Dendritic cell treated with granulocyte-macrophage colony-stimulating factor and Interleukin-4, amounts not matched to agents 40 ng/mL and 50 ng/mL, for 4 days (primary cell): ENCODE measurements at regions not wholly inside any gene's neighbourhood (a gene's known extent, or its start where the extent isn't known, plus 50 kb on each side); places are given as distances from the start of the nearest gene placed in this dataset.
"Not testable (repeated sequence)": the region's sequence is repeated elsewhere in the genome, so short reads cannot be mapped to it uniquely, and the experiment has no call there.

Source experiments
- H3K27ac Mint-ChIP-seq: one replicate; pipeline ENCODE4 v1.8.0; 2022; ENCODE audit warnings: mild to moderate bottlenecking, mixed read lengths
- H3K27me3 Mint-ChIP-seq: one replicate; pipeline ENCODE4 v1.8.0; 2022; ENCODE audit warnings: mild to moderate bottlenecking, mixed read lengths
- H3K36me3 Mint-ChIP-seq: one replicate; pipeline ENCODE4 v1.8.0; 2022; ENCODE audit warnings: low read depth, mixed read lengths
- H3K4me1 Mint-ChIP-seq: one replicate; pipeline ENCODE4 v1.8.0; 2022; ENCODE audit warnings: low read depth, mixed read lengths
- H3K4me3 Mint-ChIP-seq: one replicate; pipeline ENCODE4 v1.8.0; 2022; ENCODE audit warnings: mild to moderate bottlenecking, moderate library complexity, mixed read lengths
- H3K9me3 Mint-ChIP-seq: one replicate; pipeline ENCODE4 v1.8.0; 2022; ENCODE audit warnings: mixed read lengths
- intact Hi-C: fragments of 100-400 bp; cut with micrococcal nuclease; formaldehyde crosslinking; loops from one replicate; pipeline ENCODE4 v1.15.0; 2022

DNA sequence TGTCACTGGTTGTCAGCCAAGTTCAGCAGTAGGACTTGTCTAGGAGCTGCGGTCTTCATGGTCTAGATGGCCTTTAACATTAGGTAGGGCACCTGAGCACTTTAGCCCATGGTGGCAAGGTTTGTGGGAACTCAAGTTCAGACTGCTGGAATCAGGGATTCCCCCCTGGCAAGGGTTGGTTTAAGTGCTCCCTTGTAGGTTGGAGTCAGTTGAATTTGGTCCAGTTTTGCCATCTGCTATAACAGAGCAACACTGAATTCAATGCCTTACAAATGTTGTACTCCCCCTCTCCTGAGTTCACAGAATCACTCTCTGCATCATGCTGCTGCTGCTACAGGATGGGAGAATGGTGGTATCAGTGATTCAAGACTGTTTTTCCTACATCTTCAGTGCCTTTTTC is 509.3 kb downstream of the VGLL3 start:
- Mint-ChIP-seq H3K4me1 (no peaks in the 10 kb centered on the region), H3K9me3 (peaks cover 25% of the 10 kb centered on the region), H3K4me3 (no peak overlapping the region), H3K27me3 (no peaks in the 10 kb centered on the region), H3K36me3 (no peaks in the 10 kb centered on the region), H3K27ac (no peak overlapping the region)
- intact Hi-C loops = no loop called here

DNA sequence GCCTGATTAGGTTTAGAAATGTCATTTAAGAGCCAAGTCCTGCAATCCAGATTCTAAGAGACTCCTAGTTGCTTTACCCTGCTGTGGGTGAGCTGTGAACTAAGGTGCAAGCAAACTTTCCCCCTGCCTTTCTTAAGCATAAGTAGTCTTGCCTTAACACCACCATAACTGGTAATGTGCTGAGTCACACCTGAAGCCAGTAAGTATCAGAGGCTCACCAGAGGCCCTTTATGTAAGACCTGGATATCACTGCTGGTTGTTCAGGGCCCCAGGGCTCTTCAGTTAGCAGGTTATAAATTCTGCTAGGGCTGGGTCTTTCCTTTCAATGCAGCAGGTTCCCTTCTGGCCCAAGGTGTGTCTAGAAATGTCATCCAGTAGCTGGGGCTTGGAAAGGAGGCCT is 509.9 kb downstream of the VGLL3 start:
- intact Hi-C loops = no loop called here
- Mint-ChIP-seq H3K36me3 (no peaks in the 10 kb centered on the region), H3K27me3 (no peaks in the 10 kb centered on the region), H3K9me3 (peaks cover 25% of the 10 kb centered on the region), H3K4me1 (no peaks in the 10 kb centered on the region), H3K27ac (no peak overlapping the region), H3K4me3 (no peak overlapping the region)

DNA sequence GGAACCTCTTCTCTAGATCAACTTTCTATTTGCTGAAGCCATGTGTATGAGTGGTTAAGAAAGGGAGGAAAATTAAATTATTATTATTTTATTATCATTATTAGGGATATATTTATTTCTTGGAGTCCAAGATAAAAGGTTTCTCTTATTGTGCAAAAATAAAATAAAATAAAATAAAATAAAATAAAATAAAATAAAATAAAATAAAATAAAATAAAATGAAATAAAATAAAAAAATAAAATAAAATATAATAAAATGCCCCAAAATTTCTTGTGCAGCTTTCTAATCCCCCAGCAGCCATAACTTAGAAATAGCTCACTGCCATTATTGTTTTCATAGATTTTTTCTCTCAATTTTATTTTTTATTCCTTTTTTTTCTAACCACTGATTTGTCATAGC is 526.8 kb downstream of the VGLL3 start:
- intact Hi-C loops = no loop called here

GRCh38 chr3:86451749-86452148 is 539.2 kb downstream of the VGLL3 start:
- intact Hi-C loops = no loop called here
- H3K4me1 Mint-ChIP-seq = no peaks in the 10 kb centered on the region
- no peak overlapping the region for H3K4me3 Mint-ChIP-seq
- H3K9me3 Mint-ChIP-seq = no peaks in the 10 kb centered on the region
- no peaks in the 10 kb centered on the region for H3K36me3 Mint-ChIP-seq
- H3K27ac Mint-ChIP-seq = no peak overlapping the region
- H3K27me3 Mint-ChIP-seq = no peaks in the 10 kb centered on the region

More for the DNA sequence above, 526.8 kb downstream of the VGLL3 start:
- H3K36me3 Mint-ChIP-seq = no peaks in the 10 kb centered on the region
- H3K27ac Mint-ChIP-seq = no peak overlapping the region
- H3K4me3 Mint-ChIP-seq = no peak overlapping the region
- no peaks in the 10 kb centered on the region for H3K27me3 Mint-ChIP-seq
- H3K9me3 Mint-ChIP-seq = no peaks in the 10 kb centered on the region
- no peaks in the 10 kb centered on the region for H3K4me1 Mint-ChIP-seq

GRCh38 chr3:86438544-86438943 is 552.4 kb downstream of the VGLL3 start:
- no peaks in the 10 kb centered on the region for H3K4me1 Mint-ChIP-seq
- intact Hi-C loops = no loop called here

DNA sequence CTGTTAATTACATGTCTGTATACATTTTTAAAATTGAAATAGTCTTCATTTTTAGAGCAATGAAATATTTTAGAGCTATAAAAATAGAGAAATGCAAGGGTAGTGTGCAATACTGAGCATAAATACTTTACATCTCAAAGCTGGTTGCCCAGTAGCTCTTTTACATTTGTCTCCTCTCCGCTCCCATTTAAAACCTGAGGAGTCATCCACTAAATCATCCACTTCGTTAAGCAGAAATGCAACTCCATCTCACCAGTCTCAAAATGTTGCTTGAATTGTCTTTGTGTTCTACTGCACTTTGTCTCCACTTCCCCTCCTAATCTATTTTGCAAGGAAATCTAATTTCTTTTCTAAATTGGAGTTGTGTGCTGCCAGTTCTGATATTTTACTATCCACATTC is 563.6 kb downstream of the VGLL3 start:
- H3K27ac Mint-ChIP-seq = no peak overlapping the region
- H3K4me3 Mint-ChIP-seq = no peak overlapping the region
- H3K9me3 Mint-ChIP-seq = peaks cover 9% of the 10 kb centered on the region
- H3K27me3 Mint-ChIP-seq = no peaks in the 10 kb centered on the region
- no peaks in the 10 kb centered on the region for H3K4me1 Mint-ChIP-seq
- H3K36me3 Mint-ChIP-seq = no peaks in the 10 kb centered on the region
- intact Hi-C loops = no loop called here

More at GRCh38 chr3:86438544-86438943, 552.4 kb downstream of the VGLL3 start:
- Mint-ChIP-seq H3K36me3 (no peaks in the 10 kb centered on the region), H3K27ac (no peak overlapping the region), H3K4me3 (no peak overlapping the region), H3K27me3 (no peaks in the 10 kb centered on the region), H3K9me3 (no peaks in the 10 kb centered on the region)

DNA sequence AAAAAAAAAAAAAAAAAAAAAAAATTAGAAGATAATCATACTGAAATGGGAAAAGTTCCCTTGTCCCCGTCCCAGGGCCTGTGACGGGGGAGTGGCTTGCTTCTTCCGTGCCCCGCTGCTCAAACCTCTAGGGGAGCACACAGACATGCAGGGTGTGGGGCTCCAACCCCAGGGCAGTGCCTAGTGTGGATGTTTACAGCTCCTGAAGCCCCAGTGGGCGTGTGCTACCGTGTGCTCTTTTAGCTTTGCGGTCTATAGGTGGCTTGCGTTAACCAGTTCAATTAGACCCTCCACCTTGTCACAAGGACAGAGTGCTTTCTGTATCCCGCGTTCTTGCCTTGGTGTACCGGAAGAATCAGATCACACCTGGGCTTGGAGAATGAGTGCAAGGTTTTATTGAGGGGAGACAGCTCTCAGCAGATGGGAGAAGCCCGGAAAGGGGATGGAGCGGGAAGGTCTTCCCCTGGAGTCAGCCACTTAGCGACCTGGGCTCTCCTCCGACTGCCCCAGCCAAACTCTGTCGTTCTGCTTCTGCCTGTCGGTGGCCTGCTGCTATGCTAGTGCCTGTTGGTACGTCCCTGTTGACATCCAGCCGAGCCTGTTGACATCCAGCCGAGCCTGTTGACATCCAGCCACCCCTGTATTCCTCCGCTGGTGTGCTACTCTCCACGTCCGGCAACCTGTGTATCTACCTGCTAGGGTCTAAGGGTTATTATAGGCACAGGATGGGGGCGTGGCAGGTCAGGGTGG is 569.8 kb downstream of the VGLL3 start:
- H3K9me3 Mint-ChIP-seq = peaks cover 22% of the 10 kb centered on the region
- no peaks in the 10 kb centered on the region for H3K36me3 Mint-ChIP-seq
- intact Hi-C loops = no loop called here
- H3K27me3 Mint-ChIP-seq = no peaks in the 10 kb centered on the region
- no peak overlapping the region for H3K4me3 Mint-ChIP-seq
- H3K4me1 Mint-ChIP-seq = no peaks in the 10 kb centered on the region
- no peak overlapping the region for H3K27ac Mint-ChIP-seq

GRCh38 chr3:86418861-86419260 is 572.1 kb downstream of the VGLL3 start:
- Mint-ChIP-seq H3K9me3 (peaks cover 14% of the 10 kb centered on the region), H3K27ac (no peak overlapping the region), H3K27me3 (no peaks in the 10 kb centered on the region), H3K4me1 (no peaks in the 10 kb centered on the region), H3K36me3 (no peaks in the 10 kb centered on the region), H3K4me3 (no peak overlapping the region)
- intact Hi-C loops = no loop called here

- H3K27ac Mint-ChIP-seq = no peak overlapping the region
- no peaks in the 10 kb centered on the region for H3K27me3 Mint-ChIP-seq
- intact Hi-C loops = no loop called here
- peaks cover 18% of the 10 kb centered on the region for H3K9me3 Mint-ChIP-seq
- no peaks in the 10 kb centered on the region for H3K4me1 Mint-ChIP-seq
- H3K4me3 Mint-ChIP-seq = no peak overlapping the region
- H3K36me3 Mint-ChIP-seq = no peaks in the 10 kb centered on the region
Measured at GRCh38 chr3:86416334-86416733, 574.6 kb downstream of the VGLL3 start.

- Mint-ChIP-seq H3K4me3 (no peak overlapping the region), H3K4me1 (no peaks in the 10 kb centered on the region), H3K27me3 (no peaks in the 10 kb centered on the region), H3K27ac (no peak overlapping the region), H3K9me3 (peaks cover 27% of the 10 kb centered on the region), H3K36me3 (no peaks in the 10 kb centered on the region)
- intact Hi-C loops = no loop called here
Measured at GRCh38 chr3:86413645-86414044, 577.3 kb downstream of the VGLL3 start.

DNA sequence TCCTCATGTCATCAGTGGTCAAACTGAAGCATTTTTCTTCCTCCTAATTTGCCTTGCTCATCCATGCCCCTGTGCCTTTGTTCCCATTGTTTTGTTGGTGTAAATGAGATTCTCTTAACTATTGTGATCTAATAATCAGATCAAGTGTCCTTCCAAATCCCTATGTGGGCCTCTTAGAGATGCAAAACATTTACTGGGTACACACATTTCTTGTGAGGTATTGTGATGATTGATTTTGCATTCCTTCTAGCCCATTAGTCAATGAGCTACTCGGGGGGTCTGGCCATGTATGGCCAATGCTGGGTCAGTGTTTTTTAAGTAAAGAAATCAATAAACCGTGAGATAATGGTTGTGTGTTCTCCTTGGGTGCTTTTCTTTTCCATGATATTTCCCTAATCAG is 580.4 kb downstream of the VGLL3 start:
- Mint-ChIP-seq H3K4me3 (no peak overlapping the region), H3K4me1 (no peaks in the 10 kb centered on the region), H3K9me3 (peaks cover 34% of the 10 kb centered on the region), H3K27ac (no peak overlapping the region), H3K36me3 (no peaks in the 10 kb centered on the region), H3K27me3 (no peaks in the 10 kb centered on the region)
- intact Hi-C loops = no loop called here

DNA sequence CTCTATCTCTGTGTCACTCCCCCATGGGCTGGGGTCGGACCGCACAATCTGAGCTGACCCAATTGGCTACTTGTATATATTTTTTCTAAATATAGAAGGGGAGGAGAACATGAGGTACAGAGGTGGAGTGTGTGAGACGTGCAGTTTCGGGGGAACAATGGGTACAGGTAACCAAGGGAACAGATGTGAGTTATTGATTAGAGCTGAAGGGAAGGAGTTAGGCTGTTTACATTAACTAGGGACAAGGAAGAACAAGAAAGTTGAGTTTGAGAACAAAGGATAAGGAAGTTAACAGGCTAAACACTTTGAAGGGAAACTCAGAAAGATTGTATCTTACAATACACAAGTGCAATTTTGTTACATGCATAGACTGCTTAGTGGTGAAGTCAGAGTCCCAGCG is 601.2 kb downstream of the VGLL3 start:
- H3K27ac Mint-ChIP-seq, intact Hi-C loops, H3K4me3 Mint-ChIP-seq, H3K4me1 Mint-ChIP-seq, H3K27me3 Mint-ChIP-seq, H3K36me3 Mint-ChIP-seq: not testable (repeated sequence)
- H3K9me3 Mint-ChIP-seq = peaks cover 20% of the 10 kb centered on the region

DNA sequence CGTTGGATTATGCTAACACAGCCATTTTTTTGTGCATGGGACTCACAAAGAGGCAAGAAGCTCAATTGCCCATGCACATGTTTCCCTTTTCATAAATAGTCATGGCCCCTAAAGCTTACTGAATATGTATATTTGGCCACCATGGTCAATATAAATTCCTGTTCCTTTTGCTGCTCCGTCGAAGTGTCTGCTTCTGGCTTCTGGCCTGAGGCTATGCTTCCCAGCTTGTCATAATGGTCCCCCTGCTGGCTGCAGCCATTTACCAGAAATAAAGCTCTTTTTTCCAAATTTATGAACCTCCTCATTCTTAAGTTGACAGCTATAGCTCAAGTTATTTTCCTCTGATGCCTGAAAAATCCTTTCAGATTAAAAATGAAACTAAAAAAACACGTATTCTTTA is 602.1 kb downstream of the VGLL3 start:
- H3K36me3 Mint-ChIP-seq = no peaks in the 10 kb centered on the region
- no peak overlapping the region for H3K27ac Mint-ChIP-seq
- H3K9me3 Mint-ChIP-seq = peaks cover 22% of the 10 kb centered on the region
- H3K4me1 Mint-ChIP-seq = no peaks in the 10 kb centered on the region
- intact Hi-C loops = no loop called here
- no peaks in the 10 kb centered on the region for H3K27me3 Mint-ChIP-seq
- no peak overlapping the region for H3K4me3 Mint-ChIP-seq

DNA sequence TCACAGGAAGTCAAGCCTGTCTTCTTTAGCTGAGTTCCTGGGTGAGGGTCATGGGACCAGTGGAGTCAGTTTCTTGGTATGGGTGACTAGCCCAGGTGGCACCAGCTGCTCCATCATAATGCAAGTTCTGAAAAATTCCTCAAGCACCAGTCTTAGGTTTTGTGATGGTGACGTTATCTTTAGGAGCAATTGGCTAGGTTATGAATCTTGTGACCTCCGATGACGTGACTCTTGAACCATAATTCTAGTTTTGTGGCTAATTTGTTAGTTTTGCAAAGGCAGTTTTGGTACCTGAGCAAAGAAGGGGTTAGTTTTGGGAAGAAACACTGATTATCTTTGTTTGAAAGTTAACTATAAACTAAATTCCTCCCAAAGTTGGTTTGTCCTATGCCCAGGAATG is 608.4 kb downstream of the VGLL3 start:
- intact Hi-C loops = no loop called here
- Mint-ChIP-seq H3K9me3 (peaks cover 35% of the 10 kb centered on the region), H3K27ac (no peak overlapping the region), H3K4me1 (no peaks in the 10 kb centered on the region), H3K27me3 (no peaks in the 10 kb centered on the region), H3K4me3 (no peak overlapping the region), H3K36me3 (no peaks in the 10 kb centered on the region)

DNA sequence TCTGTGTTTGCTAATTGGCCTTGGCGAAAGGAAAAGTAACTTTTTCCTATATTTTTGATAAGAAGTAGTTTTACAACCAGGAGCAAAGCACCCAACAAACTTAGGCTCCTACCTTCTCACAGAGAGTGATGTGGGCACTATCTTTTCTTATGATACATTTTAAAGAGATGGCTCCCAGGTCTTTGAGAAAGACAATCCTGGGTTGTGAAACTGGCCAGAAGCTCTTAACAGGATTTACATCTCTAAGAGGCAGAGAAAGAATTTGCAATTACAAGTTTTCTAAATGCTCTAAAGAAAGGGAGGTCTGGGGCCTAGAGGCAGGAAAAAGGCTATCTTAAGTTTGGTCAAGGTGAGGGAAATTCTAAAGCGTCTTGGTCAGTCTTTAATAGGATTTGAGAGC is 609.7 kb downstream of the VGLL3 start:
- H3K9me3 Mint-ChIP-seq = peaks cover 35% of the 10 kb centered on the region
- H3K27me3 Mint-ChIP-seq = no peaks in the 10 kb centered on the region
- no peaks in the 10 kb centered on the region for H3K36me3 Mint-ChIP-seq
- H3K4me1 Mint-ChIP-seq = no peaks in the 10 kb centered on the region
- H3K4me3 Mint-ChIP-seq = no peak overlapping the region
- intact Hi-C loops = no loop called here
- no peak overlapping the region for H3K27ac Mint-ChIP-seq
